H9 (cell line): ENCODE measurements at regions not wholly inside any gene's neighbourhood (a gene's known extent, or its start where the extent isn't known, plus 50 kb on each side); places are given as distances from the start of the nearest gene placed in this dataset.

Experiments used
- DNase-seq: peaks from one replicate; pipeline ENCODE4 v3.0.0-alpha.2; 2017
- H2AFZ ChIP-seq: one replicate; pipeline ENCODE4 v1.6.1; 2013; ENCODE audit warnings: mild to moderate bottlenecking, low read length, control low read depth, moderate library complexity
- H2AK5ac ChIP-seq: 2 replicates; pipeline ENCODE4 v1.6.1; 2013; ENCODE audit warnings: low read length, control low read depth, mixed read lengths; ENCODE audit not compliant: insufficient read length
- H2BK120ac ChIP-seq: one replicate; pipeline ENCODE4 v1.6.1; 2013; ENCODE audit warnings: low read depth, mild to moderate bottlenecking, low read length, control low read depth, inconsistent platforms; ENCODE audit not compliant: poor library complexity, severe bottlenecking
- H2BK12ac ChIP-seq: 2 replicates; pipeline ENCODE4 v1.6.1; 2013; ENCODE audit warnings: low read length, control low read depth, mixed read lengths, low read depth; ENCODE audit not compliant: insufficient read length
- H2BK15ac ChIP-seq: 2 replicates; pipeline ENCODE4 v1.6.1; 2013; ENCODE audit warnings: low read depth, low read length, control low read depth
- H2BK20ac ChIP-seq: one replicate; pipeline ENCODE4 v1.6.1; 2013; ENCODE audit warnings: low read depth, mild to moderate bottlenecking, low read length, control low read depth, inconsistent platforms; ENCODE audit not compliant: poor library complexity, severe bottlenecking
- H2BK5ac ChIP-seq: 2 replicates; pipeline ENCODE4 v1.6.1; 2013; ENCODE audit warnings: low read length, control low read depth, mixed read lengths; ENCODE audit not compliant: insufficient read length
- H3K14ac ChIP-seq: 2 replicates; pipeline ENCODE4 v1.6.1; 2013; ENCODE audit warnings: low read length, control low read depth; ENCODE audit not compliant: insufficient read depth
- H3K18ac ChIP-seq: 2 replicates; pipeline ENCODE4 v1.6.1; 2013; ENCODE audit warnings: low read depth, mild to moderate bottlenecking, mixed read lengths, low read length, control low read depth; ENCODE audit not compliant: insufficient read length
- H3K23ac ChIP-seq: 2 replicates; pipeline ENCODE4 v1.6.1; 2013; ENCODE audit warnings: low read length, control low read depth, mixed read lengths, low read depth; ENCODE audit not compliant: insufficient read length
- H3K23me2 ChIP-seq: 2 replicates; pipeline ENCODE4 v1.6.1; 2013; ENCODE audit warnings: low read depth, mild to moderate bottlenecking, mixed read lengths, low read length, control low read depth; ENCODE audit not compliant: insufficient read length, poor library complexity, severe bottlenecking
- H3K27ac ChIP-seq: 2 replicates; pipeline ENCODE4 v1.5.1; 2013; ENCODE audit warnings: low read length, control low read depth, mixed read lengths, low read depth; ENCODE audit not compliant: insufficient read length
- H3K27me3 ChIP-seq: 2 replicates; pipeline ENCODE4 v1.6.1; 2013; ENCODE audit warnings: low read length, control low read depth, inconsistent platforms; ENCODE audit not compliant: insufficient read depth
- H3K4ac ChIP-seq: 2 replicates; pipeline ENCODE4 v1.6.1; 2013; ENCODE audit warnings: low read depth, mild to moderate bottlenecking, control low read depth, inconsistent platforms, low read length, moderate library complexity
- H3K4me1 ChIP-seq: 2 replicates; pipeline ENCODE4 v1.6.1; 2013; ENCODE audit warnings: low read length, control low read depth, inconsistent platforms; ENCODE audit not compliant: insufficient read depth
- H3K4me2 ChIP-seq: 2 replicates; pipeline ENCODE4 v1.6.1; 2013; ENCODE audit warnings: low read length, control low read depth, mixed read lengths; ENCODE audit not compliant: insufficient read length, insufficient read depth
- H3K56ac ChIP-seq: 2 replicates; pipeline ENCODE4 v1.6.1; 2013; ENCODE audit warnings: low read depth, mild to moderate bottlenecking, mixed read lengths, low read length, control low read depth; ENCODE audit not compliant: insufficient read length
- H3K79me1 ChIP-seq: 2 replicates; pipeline ENCODE4 v1.6.1; 2013; ENCODE audit warnings: low read depth, mild to moderate bottlenecking, moderate library complexity, low read length, control low read depth, inconsistent platforms; ENCODE audit not compliant: insufficient read depth, poor library complexity, severe bottlenecking
- H3K79me2 ChIP-seq: 2 replicates; pipeline ENCODE4 v1.6.1; 2013; ENCODE audit warnings: low read length, control low read depth, inconsistent platforms; ENCODE audit not compliant: insufficient read depth
- H3K9ac ChIP-seq: 2 replicates; pipeline ENCODE4 v1.6.1; 2013; ENCODE audit warnings: low read length, control low read depth, mixed read lengths; ENCODE audit not compliant: insufficient read length; ENCODE audit errors: extremely low read depth
- H3K9me3 ChIP-seq: one replicate; pipeline ENCODE4 v1.6.1; 2013; ENCODE audit warnings: low read depth, low read length, inconsistent platforms; ENCODE audit not compliant: control insufficient read depth
- H3T11ph ChIP-seq: one replicate; pipeline ENCODE4 v1.6.1; 2013; ENCODE audit warnings: mild to moderate bottlenecking, low read length, control low read depth, inconsistent platforms
- H4K20me1 ChIP-seq: one replicate; pipeline ENCODE4 v1.6.1; 2013; ENCODE audit not compliant: control insufficient read depth, insufficient read length, insufficient read depth
- H4K5ac ChIP-seq: 2 replicates; pipeline ENCODE4 v1.6.1; 2013; ENCODE audit warnings: low read depth, mild to moderate bottlenecking, mixed read lengths, low read length, control low read depth; ENCODE audit not compliant: insufficient read length
- H4K8ac ChIP-seq: replicated peaks from 2 replicates; pipeline ENCODE4 v1.6.1; 2013; ENCODE audit warnings: low read length, control low read depth, mixed read lengths, low read depth; ENCODE audit not compliant: insufficient read length
- H4K91ac ChIP-seq: 2 replicates; pipeline ENCODE4 v1.6.1; 2013; ENCODE audit warnings: low read depth, mild to moderate bottlenecking, moderate library complexity, mixed read lengths, low read length, control low read depth; ENCODE audit not compliant: insufficient read length
- H3K27ac Mint-ChIP-seq, 3 experiments: 2 replicates in 2 of 3; 3 replicates in 1 of 3; pipeline ENCODE4 v1.8.0; 2020 to 2021; ENCODE audit warnings: mixed read lengths in 3 of 3, mild to moderate bottlenecking in 1 of 3, moderate library complexity in 1 of 3
- H3K27me3 Mint-ChIP-seq: 2 replicates; pipeline ENCODE4 v1.8.0; 2021; ENCODE audit warnings: low read depth, mild to moderate bottlenecking, moderate library complexity, mixed read lengths
- H3K36me3 Mint-ChIP-seq, 3 experiments: 2 replicates in 2 of 3; 3 replicates in 1 of 3; pipeline ENCODE4 v1.8.0; 2020 to 2021; ENCODE audit warnings: low read depth in 3 of 3, mixed read lengths in 3 of 3; ENCODE audit not compliant: insufficient read depth in 1 of 3
- H3K4me1 Mint-ChIP-seq, 2 experiments: 2 replicates each; pipeline ENCODE4 v1.8.0; 2020; ENCODE audit warnings: mixed read lengths in 2 of 2
- H3K4me3 Mint-ChIP-seq, 2 experiments: 2 replicates in 1 of 2; 3 replicates in 1 of 2; pipeline ENCODE4 v1.8.0; 2020 to 2021; ENCODE audit warnings: mild to moderate bottlenecking in 2 of 2, mixed read lengths in 2 of 2, moderate library complexity in 1 of 2
- H3K9me3 Mint-ChIP-seq, 2 experiments: 2 replicates in 1 of 2; 3 replicates in 1 of 2; pipeline ENCODE4 v1.8.0; 2020; ENCODE audit warnings: mild to moderate bottlenecking in 2 of 2, mixed read lengths in 2 of 2, moderate library complexity in 1 of 2
- CTCF ChIP-seq: fragments of 200-600 bp; sonication (generic); conservative IDR thresholded peaks from 3 replicates; pipeline ENCODE4 v1.8.0; 2021; ENCODE audit warnings: antibody characterized with exemption, mild to moderate bottlenecking
- WGBS: extraction: QIAGEN DNeasy Blood & Tissue Kit; methylation state at CpG from one replicate; pipeline ENCODE4 v1.1.7; 2013; ENCODE audit warnings: missing lambda C conversion rate, low lambda C conversion rate, mixed read lengths; ENCODE audit not compliant: insufficient read length; ENCODE audit errors: extremely low coverage; 5-methylcytosine and 5-hydroxymethylcytosine counted together

DNA sequence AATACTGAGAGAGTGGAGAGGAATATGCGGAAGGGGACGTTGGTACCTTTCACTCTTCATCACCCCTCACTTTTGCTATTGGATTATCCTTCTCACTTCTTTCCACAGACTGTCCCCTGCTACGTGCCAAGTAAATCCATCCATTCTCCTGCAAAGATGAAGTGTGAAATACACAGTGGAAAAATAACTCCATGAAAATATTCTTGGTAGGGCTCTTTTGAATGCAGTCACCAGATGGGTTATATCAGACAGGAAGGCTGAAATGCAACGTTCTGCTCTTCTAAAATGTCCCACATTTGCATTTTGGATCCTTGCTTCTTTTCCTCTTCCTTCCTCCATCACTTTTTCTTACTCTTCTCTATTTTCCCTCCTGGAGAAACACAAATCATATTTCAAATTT, 510.3 kb upstream of the CLINT1 start:
- H3K23me2 ChIP-seq, result no peaks in the 10 kb centered on the region
- no peaks in the 10 kb centered on the region; the same call in 1 of the 2 replicates for H3K4me1 ChIP-seq
- peaks cover 0 to 2% of the 10 kb centered on the region in 2 experiments; a peak in 2 of 5 replicates for H3K9me3 Mint-ChIP-seq
- H2BK20ac ChIP-seq, result no peak overlapping the region
- H3K36me3 Mint-ChIP-seq, result no peaks in the 10 kb centered on the region; a peak in 1 of 7 replicates
- no peak overlapping the region for H3T11ph ChIP-seq
- H3K18ac ChIP-seq, result no peak overlapping the region
- no peak overlapping the region for H3K14ac ChIP-seq
- H4K8ac ChIP-seq, result no peak overlapping the region
- H3K9me3 ChIP-seq, result no peaks in the 10 kb centered on the region
- H3K27me3 Mint-ChIP-seq, result peaks cover 3% of the 10 kb centered on the region; the same call in 1 of the 2 replicates
- H3K4me1 Mint-ChIP-seq, result peaks cover 18 to 27% of the 10 kb centered on the region in 2 experiments
- no peak overlapping the region for H3K4me2 ChIP-seq
- H4K20me1 ChIP-seq, result no peaks in the 10 kb centered on the region
- no peak overlapping the region for H3K27ac Mint-ChIP-seq
- no peak overlapping the region for H3K56ac ChIP-seq
- H2BK120ac ChIP-seq, result no peak overlapping the region
- WGBS, result no CpG with 5 or more reads among the region's 4 CpGs
- no peaks in the 10 kb centered on the region for H3K79me2 ChIP-seq
- H3K4ac ChIP-seq, result no peak overlapping the region
- no peak overlapping the region for H2BK12ac ChIP-seq
- no peak overlapping the region for H3K23ac ChIP-seq
- no peak overlapping the region for H2AK5ac ChIP-seq
- H4K91ac ChIP-seq, result no peak overlapping the region
- no peaks in the 10 kb centered on the region for H3K27me3 ChIP-seq
- H3K9ac ChIP-seq, result no peak overlapping the region
- no peak for TF ChIP-seq CTCF
- H3K4me3 Mint-ChIP-seq, result no peak overlapping the region
- no peak overlapping the region for H3K27ac ChIP-seq
- H3K79me1 ChIP-seq, result no peaks in the 10 kb centered on the region
- DNase-seq, result no peak
- H2AFZ ChIP-seq, result no peak overlapping the region
- no peak overlapping the region for H4K5ac ChIP-seq
- H2BK15ac ChIP-seq, result no peak overlapping the region
- H2BK5ac ChIP-seq, result no peak overlapping the region
